A673 (cell line): ENCODE measurements at regions not wholly inside any gene's neighbourhood (a gene's known extent, or its start where the extent isn't known, plus 50 kb on each side); places are given as distances from the start of the nearest gene placed in this dataset.

Experiments used
- BruUV-seq: library from RNA; stranded (reverse); fragments of 400-500 nt; replicated peaks from 2 replicates; lab custom pipeline; 2021; lab: Mats Ljungman, UMichigan
- CTCF ChIA-PET: fragments of 300-600 bp; sonication (Branson Sonifier 250); formaldehyde crosslinking; loops from one replicate; lab custom pipeline; 2022; ENCODE audit warnings: antibody characterized with exemption; lab: Charles Lee
- POLR2A ChIA-PET: fragments of 300-600 bp; sonication (Branson Sonifier 250); formaldehyde crosslinking; loops from one replicate; lab custom pipeline; 2022; ENCODE audit warnings: antibody characterized with exemption; ENCODE audit not compliant: low non-redundant PET; lab: Charles Lee
- DNase-seq: peaks from one replicate; pipeline ENCODE4 v3.0.0-alpha.2; 2015; ENCODE audit warnings: low spot score
- H3K27ac ChIP-seq: fragments of 200-600 bp; sonication (generic); 2 replicates; pipeline ENCODE4 v1.5.1; 2016; ENCODE audit warnings: mixed run types, low read depth, mild to moderate bottlenecking, mixed read lengths, antibody characterized with exemption, low read length; ENCODE audit not compliant: poor library complexity, severe bottlenecking
- H3K27me3 ChIP-seq: fragments of 200-600 bp; sonication (generic); replicated peaks from 2 replicates; pipeline ENCODE4 v1.6.1; 2017; ENCODE audit warnings: mixed run types, low read depth, mild to moderate bottlenecking, mixed read lengths, antibody characterized with exemption, low read length; ENCODE audit not compliant: insufficient read depth, poor library complexity
- H3K36me3 ChIP-seq: fragments of 200-600 bp; sonication (generic); 2 replicates; pipeline ENCODE4 v1.6.1; 2016; ENCODE audit warnings: mixed run types, mild to moderate bottlenecking, mixed read lengths, antibody characterized with exemption, low read length; ENCODE audit not compliant: insufficient read depth, poor library complexity, severe bottlenecking
- H3K4me1 ChIP-seq: fragments of 200-600 bp; sonication (generic); 2 replicates; pipeline ENCODE4 v1.6.1; 2017; ENCODE audit warnings: mixed run types, mild to moderate bottlenecking, mixed read lengths, antibody characterized with exemption, low read length; ENCODE audit not compliant: insufficient read depth, poor library complexity, severe bottlenecking
- H3K4me3 ChIP-seq: fragments of 200-600 bp; sonication (generic); 2 replicates; pipeline ENCODE4 v1.5.1; 2016; ENCODE audit warnings: low read depth, mixed run types, mild to moderate bottlenecking, mixed read lengths, low read length; ENCODE audit not compliant: poor library complexity, severe bottlenecking
- H3K9me3 ChIP-seq: fragments of 200-600 bp; sonication (generic); 2 replicates; pipeline ENCODE4 v1.6.1; 2016; ENCODE audit warnings: mixed run types, low read depth, mild to moderate bottlenecking, mixed read lengths, antibody characterized with exemption, low read length; ENCODE audit not compliant: poor library complexity, severe bottlenecking
- EZH2 ChIP-seq: fragments of 200-600 bp; sonication (generic); IDR thresholded peaks from 2 replicates; pipeline ENCODE4 v1.6.1; 2017; ENCODE audit warnings: borderline replicate concordance, low read depth, mild to moderate bottlenecking, mixed read lengths, antibody characterized with exemption, low read length; ENCODE audit not compliant: poor library complexity, severe bottlenecking
- intact Hi-C: fragments of 100-400 bp; cut with micrococcal nuclease; formaldehyde crosslinking; loops from one replicate; pipeline ENCODE4 v1.10.0; 2022; ENCODE audit not compliant: unreplicated experiment
- TF ChIP-seq, protein P1 (sequence below): fragments of 300-800, 200-600 bp; sonication (generic); conservative IDR thresholded peaks from 2 replicates; pipeline ENCODE4 v1.5.1; 2017; ENCODE audit warnings: low read depth, mild to moderate bottlenecking, antibody characterized with exemption, low read length, moderate library complexity, mixed read lengths

DNA sequence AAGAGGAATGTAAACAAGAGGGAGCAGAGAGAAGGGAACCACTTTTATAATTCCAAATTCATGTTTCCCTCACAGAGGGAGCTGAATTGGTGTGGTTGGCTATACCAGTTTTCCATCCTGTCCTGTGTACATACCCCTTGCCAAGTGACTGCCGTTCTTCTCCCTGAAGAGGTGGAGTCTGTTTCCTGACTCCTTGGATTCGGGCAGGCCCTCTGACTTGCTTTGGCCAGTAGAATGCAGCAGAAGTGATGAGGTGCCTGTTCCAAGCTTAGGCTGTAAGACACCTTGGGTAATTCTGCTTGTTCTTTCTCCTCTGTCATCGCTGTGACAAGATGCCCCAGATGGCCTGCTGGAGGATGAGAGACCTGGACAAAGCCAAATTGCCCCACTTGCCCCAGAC is 124.7 kb downstream of the UCHL1 start:
- ChIA-PET CTCF (no interaction called here), POLR2A (no interaction called here)
- intact Hi-C loops, result no loop called here
- Histone ChIP-seq H3K27ac (no peak overlapping the region), H3K4me3 (no peak overlapping the region), H3K36me3 (no peaks in the 10 kb centered on the region), H3K4me1 (no peaks in the 10 kb centered on the region), H3K27me3 (peaks cover under 1% of the 10 kb centered on the region), H3K9me3 (no peaks in the 10 kb centered on the region)
- DNase-seq, result no peak
- no TSS peak for BruUV-seq
- no peak for TF ChIP-seq EZH2
- TF ChIP-seq, protein P1, sequence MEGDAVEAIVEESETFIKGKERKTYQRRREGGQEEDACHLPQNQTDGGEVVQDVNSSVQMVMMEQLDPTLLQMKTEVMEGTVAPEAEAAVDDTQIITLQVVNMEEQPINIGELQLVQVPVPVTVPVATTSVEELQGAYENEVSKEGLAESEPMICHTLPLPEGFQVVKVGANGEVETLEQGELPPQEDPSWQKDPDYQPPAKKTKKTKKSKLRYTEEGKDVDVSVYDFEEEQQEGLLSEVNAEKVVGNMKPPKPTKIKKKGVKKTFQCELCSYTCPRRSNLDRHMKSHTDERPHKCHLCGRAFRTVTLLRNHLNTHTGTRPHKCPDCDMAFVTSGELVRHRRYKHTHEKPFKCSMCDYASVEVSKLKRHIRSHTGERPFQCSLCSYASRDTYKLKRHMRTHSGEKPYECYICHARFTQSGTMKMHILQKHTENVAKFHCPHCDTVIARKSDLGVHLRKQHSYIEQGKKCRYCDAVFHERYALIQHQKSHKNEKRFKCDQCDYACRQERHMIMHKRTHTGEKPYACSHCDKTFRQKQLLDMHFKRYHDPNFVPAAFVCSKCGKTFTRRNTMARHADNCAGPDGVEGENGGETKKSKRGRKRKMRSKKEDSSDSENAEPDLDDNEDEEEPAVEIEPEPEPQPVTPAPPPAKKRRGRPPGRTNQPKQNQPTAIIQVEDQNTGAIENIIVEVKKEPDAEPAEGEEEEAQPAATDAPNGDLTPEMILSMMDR, result no peak

- no peaks in the 10 kb centered on the region for H3K9me3 ChIP-seq
- no peaks in the 10 kb centered on the region for H3K36me3 ChIP-seq
- ChIA-PET POLR2A (no interaction called here), CTCF (no interaction called here)
- TF ChIP-seq, protein P1, result no peak
- TF ChIP-seq EZH2, result no peak
- no peak overlapping the region for H3K27ac ChIP-seq
- intact Hi-C loops, result no loop called here
- BruUV-seq, result no TSS peak
- no peaks in the 10 kb centered on the region for H3K4me1 ChIP-seq
- no peak overlapping the region for H3K4me3 ChIP-seq
- peaks cover 6% of the 10 kb centered on the region for H3K27me3 ChIP-seq
- DNase-seq, result peak; percentile 15
These were observed 128.3 kb downstream of the UCHL1 start for GRCh38 chr4:41384992-41385391.

DNA sequence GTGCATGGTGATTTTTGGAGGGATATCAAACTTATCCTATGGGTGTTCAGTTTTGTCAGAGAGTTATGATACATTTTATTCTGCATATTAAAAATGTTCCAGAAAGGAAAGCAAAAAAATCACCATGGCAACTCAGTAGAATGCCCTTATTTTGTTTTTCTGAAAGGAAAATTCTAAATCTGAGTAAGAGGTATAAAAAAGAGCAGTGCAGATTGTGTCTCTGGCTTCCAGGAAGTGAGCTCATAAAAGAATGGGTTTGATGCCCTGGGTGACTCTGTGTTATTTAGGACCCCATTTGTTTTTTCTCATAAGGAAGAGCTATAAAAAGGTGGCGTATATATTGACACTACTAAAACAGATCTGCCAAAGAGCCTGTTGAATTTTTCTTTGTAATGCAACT is 128.8 kb downstream of the UCHL1 start:
- ChIA-PET CTCF (no interaction called here), POLR2A (no interaction called here)
- TF ChIP-seq, protein P1, result no peak
- no peak for TF ChIP-seq EZH2
- no TSS peak for BruUV-seq
- Histone ChIP-seq H3K36me3 (no peaks in the 10 kb centered on the region), H3K4me3 (no peak overlapping the region), H3K4me1 (no peaks in the 10 kb centered on the region), H3K27ac (no peak overlapping the region), H3K27me3 (peaks cover 6% of the 10 kb centered on the region), H3K9me3 (no peaks in the 10 kb centered on the region)
- intact Hi-C loops, result no loop called here
- no peak for DNase-seq
